Chondrocyte (in vitro differentiated cells): ENCODE measurements at regions not wholly inside any gene's neighbourhood (a gene's known extent, or its start where the extent isn't known, plus 50 kb on each side); places are given as distances from the start of the nearest gene placed in this dataset.
"Not testable (repeated sequence)": the region's sequence is repeated elsewhere in the genome, so short reads cannot be mapped to it uniquely, and the experiment has no call there.

Experiments
- DNase-seq: peaks from one replicate; pipeline ENCODE4 v3.0.0; 2021; ENCODE audit warnings: mixed read lengths, low spot score
- H3K27ac Mint-ChIP-seq: one replicate; pipeline ENCODE4 v1.8.0; 2021; ENCODE audit warnings: mild to moderate bottlenecking, moderate library complexity, mixed read lengths; ENCODE audit not compliant: unreplicated experiment
- H3K27me3 Mint-ChIP-seq: 2 replicates; pipeline ENCODE4 v1.8.0; 2021; ENCODE audit warnings: low read depth, mixed read lengths
- H3K36me3 Mint-ChIP-seq: 2 replicates; pipeline ENCODE4 v1.8.0; 2021; ENCODE audit warnings: low read depth, mixed read lengths
- H3K4me1 Mint-ChIP-seq: 2 replicates; pipeline ENCODE4 v1.8.0; 2021; ENCODE audit warnings: low read depth, mild to moderate bottlenecking, mixed read lengths
- H3K4me3 Mint-ChIP-seq: one replicate; pipeline ENCODE4 v1.8.0; 2021; ENCODE audit warnings: mild to moderate bottlenecking, moderate library complexity, mixed read lengths; ENCODE audit not compliant: unreplicated experiment
- H3K9me3 Mint-ChIP-seq: 2 replicates; pipeline ENCODE4 v1.8.0; 2021; ENCODE audit warnings: low read depth, mixed read lengths
- TF ChIP-seq, protein P1 (sequence below): fragments of 200-600 bp; sonication (generic); IDR thresholded peaks from 2 replicates; pipeline ENCODE4 v1.5.0; 2021; ENCODE audit warnings: antibody characterized with exemption, mild to moderate bottlenecking, moderate library complexity

- H3K9me3 Mint-ChIP-seq: no peaks in the 10 kb centered on the region
- DNase-seq: no peak
- no peaks in the 10 kb centered on the region for H3K4me1 Mint-ChIP-seq
- peaks cover 6% of the 10 kb centered on the region for H3K27me3 Mint-ChIP-seq
- H3K36me3 Mint-ChIP-seq: no peaks in the 10 kb centered on the region
- H3K27ac Mint-ChIP-seq: no peak overlapping the region
- TF ChIP-seq, protein P1, sequence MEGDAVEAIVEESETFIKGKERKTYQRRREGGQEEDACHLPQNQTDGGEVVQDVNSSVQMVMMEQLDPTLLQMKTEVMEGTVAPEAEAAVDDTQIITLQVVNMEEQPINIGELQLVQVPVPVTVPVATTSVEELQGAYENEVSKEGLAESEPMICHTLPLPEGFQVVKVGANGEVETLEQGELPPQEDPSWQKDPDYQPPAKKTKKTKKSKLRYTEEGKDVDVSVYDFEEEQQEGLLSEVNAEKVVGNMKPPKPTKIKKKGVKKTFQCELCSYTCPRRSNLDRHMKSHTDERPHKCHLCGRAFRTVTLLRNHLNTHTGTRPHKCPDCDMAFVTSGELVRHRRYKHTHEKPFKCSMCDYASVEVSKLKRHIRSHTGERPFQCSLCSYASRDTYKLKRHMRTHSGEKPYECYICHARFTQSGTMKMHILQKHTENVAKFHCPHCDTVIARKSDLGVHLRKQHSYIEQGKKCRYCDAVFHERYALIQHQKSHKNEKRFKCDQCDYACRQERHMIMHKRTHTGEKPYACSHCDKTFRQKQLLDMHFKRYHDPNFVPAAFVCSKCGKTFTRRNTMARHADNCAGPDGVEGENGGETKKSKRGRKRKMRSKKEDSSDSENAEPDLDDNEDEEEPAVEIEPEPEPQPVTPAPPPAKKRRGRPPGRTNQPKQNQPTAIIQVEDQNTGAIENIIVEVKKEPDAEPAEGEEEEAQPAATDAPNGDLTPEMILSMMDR: no peak
- H3K4me3 Mint-ChIP-seq: no peak overlapping the region
These were observed 227.2 kb downstream of the SLCO4C1 start for GRCh38 chr5:102068870-102069269.

DNA sequence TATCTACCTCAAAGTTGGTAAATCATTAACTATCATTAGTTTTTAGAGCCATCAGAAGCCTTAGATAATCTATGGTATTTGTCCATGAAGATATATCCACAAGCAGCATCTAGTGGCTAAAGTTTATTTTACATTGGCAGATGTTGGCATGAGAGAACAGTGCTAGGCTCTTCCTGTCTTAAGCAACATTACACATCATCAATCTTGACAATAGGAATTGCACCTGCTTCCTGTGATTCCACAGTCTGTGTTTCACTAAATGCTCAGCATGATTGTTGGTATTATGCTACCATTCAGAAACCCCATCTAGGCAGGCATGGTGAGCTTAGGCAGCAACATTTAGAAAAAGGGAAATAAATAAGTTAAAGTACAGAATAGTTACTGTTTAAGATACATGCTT, 246.6 kb downstream of the SLCO4C1 start:
- H3K4me1 Mint-ChIP-seq: no peaks in the 10 kb centered on the region
- TF ChIP-seq, protein P1: no peak
- no peaks in the 10 kb centered on the region for H3K36me3 Mint-ChIP-seq
- no peak overlapping the region for H3K27ac Mint-ChIP-seq
- peaks cover 7% of the 10 kb centered on the region for H3K27me3 Mint-ChIP-seq
- DNase-seq: no peak
- H3K9me3 Mint-ChIP-seq: no peaks in the 10 kb centered on the region
- no peak overlapping the region for H3K4me3 Mint-ChIP-seq

- Mint-ChIP-seq H3K4me3 (no peak overlapping the region), H3K36me3 (no peaks in the 10 kb centered on the region), H3K27ac (no peak overlapping the region), H3K27me3 (peaks cover 5% of the 10 kb centered on the region), H3K9me3 (no peaks in the 10 kb centered on the region), H3K4me1 (no peaks in the 10 kb centered on the region)
- DNase-seq: no peak
- TF ChIP-seq, protein P1: no peak
These were observed 247.1 kb downstream of the SLCO4C1 start for GRCh38 chr5:102048940-102049339.

GRCh38 chr5:102047073-102047472, 249.0 kb downstream of the SLCO4C1 start:
- H3K36me3 Mint-ChIP-seq, H3K27ac Mint-ChIP-seq, H3K27me3 Mint-ChIP-seq, H3K4me3 Mint-ChIP-seq, H3K9me3 Mint-ChIP-seq, DNase-seq, H3K4me1 Mint-ChIP-seq: not testable (repeated sequence)

DNA sequence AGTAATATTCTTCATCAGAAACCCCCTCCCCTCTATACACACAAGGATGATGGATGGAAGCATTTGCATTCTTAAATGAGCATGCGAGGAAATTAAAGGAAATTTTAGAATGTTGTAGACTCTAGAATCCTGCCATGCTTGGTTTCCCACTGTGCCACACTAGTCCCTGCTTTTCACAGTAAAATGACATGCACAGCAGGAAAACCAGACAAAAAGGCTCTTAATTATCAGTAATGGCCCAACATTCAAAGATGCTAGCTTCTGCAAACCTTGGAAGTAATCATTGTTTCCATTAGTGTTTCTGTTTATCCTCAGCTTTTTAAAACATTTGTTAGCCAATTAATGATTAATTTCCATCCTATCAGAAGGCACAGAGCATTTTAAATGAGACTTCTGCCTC, 255.8 kb downstream of the SLCO4C1 start:
- H3K36me3 Mint-ChIP-seq: no peaks in the 10 kb centered on the region
- no peak for DNase-seq
- H3K27ac Mint-ChIP-seq: no peak overlapping the region
- TF ChIP-seq, protein P1: no peak
- no peaks in the 10 kb centered on the region for H3K9me3 Mint-ChIP-seq
- no peaks in the 10 kb centered on the region for H3K4me1 Mint-ChIP-seq
- H3K4me3 Mint-ChIP-seq: no peak overlapping the region
- peaks cover 3% of the 10 kb centered on the region for H3K27me3 Mint-ChIP-seq

- TF ChIP-seq, protein P1: no peak
- no peaks in the 10 kb centered on the region for H3K9me3 Mint-ChIP-seq
These were observed 259.2 kb downstream of the SLCO4C1 start for GRCh38 chr5:102036927-102037326.

More at GRCh38 chr5:102036927-102037326, 259.2 kb downstream of the SLCO4C1 start:
- DNase-seq: no peak
- Mint-ChIP-seq H3K4me1 (no peaks in the 10 kb centered on the region), H3K27ac (no peak overlapping the region), H3K27me3 (peaks cover 3% of the 10 kb centered on the region), H3K4me3 (no peak overlapping the region), H3K36me3 (no peaks in the 10 kb centered on the region)
